H9 (cell line): ENCODE measurements at regions not wholly inside any gene's neighbourhood (a gene's known extent, or its start where the extent isn't known, plus 50 kb on each side); places are given as distances from the start of the nearest gene placed in this dataset.

ENCODE experiments used
- DNase-seq: peaks from one replicate; pipeline ENCODE4 v3.0.0-alpha.2; 2017
- H2AFZ ChIP-seq: one replicate; pipeline ENCODE4 v1.6.1; 2013; ENCODE audit warnings: mild to moderate bottlenecking, low read length, control low read depth, moderate library complexity
- H2AK5ac ChIP-seq: 2 replicates; pipeline ENCODE4 v1.6.1; 2013; ENCODE audit warnings: low read length, control low read depth, mixed read lengths; ENCODE audit not compliant: insufficient read length
- H2BK120ac ChIP-seq: one replicate; pipeline ENCODE4 v1.6.1; 2013; ENCODE audit warnings: low read depth, mild to moderate bottlenecking, low read length, control low read depth, inconsistent platforms; ENCODE audit not compliant: poor library complexity, severe bottlenecking
- H2BK12ac ChIP-seq: 2 replicates; pipeline ENCODE4 v1.6.1; 2013; ENCODE audit warnings: low read length, control low read depth, mixed read lengths, low read depth; ENCODE audit not compliant: insufficient read length
- H2BK15ac ChIP-seq: 2 replicates; pipeline ENCODE4 v1.6.1; 2013; ENCODE audit warnings: low read depth, low read length, control low read depth
- H2BK20ac ChIP-seq: one replicate; pipeline ENCODE4 v1.6.1; 2013; ENCODE audit warnings: low read depth, mild to moderate bottlenecking, low read length, control low read depth, inconsistent platforms; ENCODE audit not compliant: poor library complexity, severe bottlenecking
- H2BK5ac ChIP-seq: 2 replicates; pipeline ENCODE4 v1.6.1; 2013; ENCODE audit warnings: low read length, control low read depth, mixed read lengths; ENCODE audit not compliant: insufficient read length
- H3K14ac ChIP-seq: 2 replicates; pipeline ENCODE4 v1.6.1; 2013; ENCODE audit warnings: low read length, control low read depth; ENCODE audit not compliant: insufficient read depth
- H3K18ac ChIP-seq: 2 replicates; pipeline ENCODE4 v1.6.1; 2013; ENCODE audit warnings: low read depth, mild to moderate bottlenecking, mixed read lengths, low read length, control low read depth; ENCODE audit not compliant: insufficient read length
- H3K23ac ChIP-seq: 2 replicates; pipeline ENCODE4 v1.6.1; 2013; ENCODE audit warnings: low read length, control low read depth, mixed read lengths, low read depth; ENCODE audit not compliant: insufficient read length
- H3K23me2 ChIP-seq: 2 replicates; pipeline ENCODE4 v1.6.1; 2013; ENCODE audit warnings: low read depth, mild to moderate bottlenecking, mixed read lengths, low read length, control low read depth; ENCODE audit not compliant: insufficient read length, poor library complexity, severe bottlenecking
- H3K27ac ChIP-seq: 2 replicates; pipeline ENCODE4 v1.5.1; 2013; ENCODE audit warnings: low read length, control low read depth, mixed read lengths, low read depth; ENCODE audit not compliant: insufficient read length
- H3K27me3 ChIP-seq: 2 replicates; pipeline ENCODE4 v1.6.1; 2013; ENCODE audit warnings: low read length, control low read depth, inconsistent platforms; ENCODE audit not compliant: insufficient read depth
- H3K4ac ChIP-seq: 2 replicates; pipeline ENCODE4 v1.6.1; 2013; ENCODE audit warnings: low read depth, mild to moderate bottlenecking, control low read depth, inconsistent platforms, low read length, moderate library complexity
- H3K4me1 ChIP-seq: 2 replicates; pipeline ENCODE4 v1.6.1; 2013; ENCODE audit warnings: low read length, control low read depth, inconsistent platforms; ENCODE audit not compliant: insufficient read depth
- H3K4me2 ChIP-seq: 2 replicates; pipeline ENCODE4 v1.6.1; 2013; ENCODE audit warnings: low read length, control low read depth, mixed read lengths; ENCODE audit not compliant: insufficient read length, insufficient read depth
- H3K56ac ChIP-seq: 2 replicates; pipeline ENCODE4 v1.6.1; 2013; ENCODE audit warnings: low read depth, mild to moderate bottlenecking, mixed read lengths, low read length, control low read depth; ENCODE audit not compliant: insufficient read length
- H3K79me1 ChIP-seq: 2 replicates; pipeline ENCODE4 v1.6.1; 2013; ENCODE audit warnings: low read depth, mild to moderate bottlenecking, moderate library complexity, low read length, control low read depth, inconsistent platforms; ENCODE audit not compliant: insufficient read depth, poor library complexity, severe bottlenecking
- H3K79me2 ChIP-seq: 2 replicates; pipeline ENCODE4 v1.6.1; 2013; ENCODE audit warnings: low read length, control low read depth, inconsistent platforms; ENCODE audit not compliant: insufficient read depth
- H3K9ac ChIP-seq: 2 replicates; pipeline ENCODE4 v1.6.1; 2013; ENCODE audit warnings: low read length, control low read depth, mixed read lengths; ENCODE audit not compliant: insufficient read length; ENCODE audit errors: extremely low read depth
- H3K9me3 ChIP-seq: one replicate; pipeline ENCODE4 v1.6.1; 2013; ENCODE audit warnings: low read depth, low read length, inconsistent platforms; ENCODE audit not compliant: control insufficient read depth
- H3T11ph ChIP-seq: one replicate; pipeline ENCODE4 v1.6.1; 2013; ENCODE audit warnings: mild to moderate bottlenecking, low read length, control low read depth, inconsistent platforms
- H4K20me1 ChIP-seq: one replicate; pipeline ENCODE4 v1.6.1; 2013; ENCODE audit not compliant: control insufficient read depth, insufficient read length, insufficient read depth
- H4K5ac ChIP-seq: 2 replicates; pipeline ENCODE4 v1.6.1; 2013; ENCODE audit warnings: low read depth, mild to moderate bottlenecking, mixed read lengths, low read length, control low read depth; ENCODE audit not compliant: insufficient read length
- H4K8ac ChIP-seq: replicated peaks from 2 replicates; pipeline ENCODE4 v1.6.1; 2013; ENCODE audit warnings: low read length, control low read depth, mixed read lengths, low read depth; ENCODE audit not compliant: insufficient read length
- H4K91ac ChIP-seq: 2 replicates; pipeline ENCODE4 v1.6.1; 2013; ENCODE audit warnings: low read depth, mild to moderate bottlenecking, moderate library complexity, mixed read lengths, low read length, control low read depth; ENCODE audit not compliant: insufficient read length
- H3K27ac Mint-ChIP-seq, 3 experiments: 2 replicates in 2 of 3; 3 replicates in 1 of 3; pipeline ENCODE4 v1.8.0; 2020 to 2021; ENCODE audit warnings: mixed read lengths in 3 of 3, mild to moderate bottlenecking in 1 of 3, moderate library complexity in 1 of 3
- H3K27me3 Mint-ChIP-seq: 2 replicates; pipeline ENCODE4 v1.8.0; 2021; ENCODE audit warnings: low read depth, mild to moderate bottlenecking, moderate library complexity, mixed read lengths
- H3K36me3 Mint-ChIP-seq, 3 experiments: 2 replicates in 2 of 3; 3 replicates in 1 of 3; pipeline ENCODE4 v1.8.0; 2020 to 2021; ENCODE audit warnings: low read depth in 3 of 3, mixed read lengths in 3 of 3; ENCODE audit not compliant: insufficient read depth in 1 of 3
- H3K4me1 Mint-ChIP-seq, 2 experiments: 2 replicates each; pipeline ENCODE4 v1.8.0; 2020; ENCODE audit warnings: mixed read lengths in 2 of 2
- H3K4me3 Mint-ChIP-seq, 2 experiments: 2 replicates in 1 of 2; 3 replicates in 1 of 2; pipeline ENCODE4 v1.8.0; 2020 to 2021; ENCODE audit warnings: mild to moderate bottlenecking in 2 of 2, mixed read lengths in 2 of 2, moderate library complexity in 1 of 2
- H3K9me3 Mint-ChIP-seq, 2 experiments: 2 replicates in 1 of 2; 3 replicates in 1 of 2; pipeline ENCODE4 v1.8.0; 2020; ENCODE audit warnings: mild to moderate bottlenecking in 2 of 2, mixed read lengths in 2 of 2, moderate library complexity in 1 of 2
- CTCF ChIP-seq: fragments of 200-600 bp; sonication (generic); conservative IDR thresholded peaks from 3 replicates; pipeline ENCODE4 v1.8.0; 2021; ENCODE audit warnings: antibody characterized with exemption, mild to moderate bottlenecking
- WGBS: extraction: QIAGEN DNeasy Blood & Tissue Kit; methylation state at CpG from one replicate; pipeline ENCODE4 v1.1.7; 2013; ENCODE audit warnings: missing lambda C conversion rate, low lambda C conversion rate, mixed read lengths; ENCODE audit not compliant: insufficient read length; ENCODE audit errors: extremely low coverage; 5-methylcytosine and 5-hydroxymethylcytosine counted together

- Mint-ChIP-seq H3K9me3 (peaks cover 26 to 30% of the 10 kb centered on the region in 2 experiments), H3K4me3 (no peak overlapping the region), H3K36me3 (peaks cover 6 to 23% (median 18%) of the 10 kb centered on the region in 3 experiments; a peak in 6 of 7 replicates), H3K4me1 (no peaks in the 10 kb centered on the region), H3K27ac (no peak overlapping the region), H3K27me3 (no peaks in the 10 kb centered on the region)
- no peak for TF ChIP-seq CTCF
- Histone ChIP-seq H3K27me3 (no peaks in the 10 kb centered on the region), H3K4me1 (no peaks in the 10 kb centered on the region), H4K5ac (no peak overlapping the region), H3K18ac (no peak overlapping the region), H3K14ac (no peak overlapping the region), H3K23ac (no peak overlapping the region), H3K27ac (no peak overlapping the region), H2BK12ac (no peak overlapping the region), H3K79me2 (no peaks in the 10 kb centered on the region), H2AFZ (no peak overlapping the region), H2AK5ac (no peak overlapping the region), H2BK15ac (no peak overlapping the region), H3K4me2 (no peak overlapping the region), H4K91ac (no peak overlapping the region), H4K8ac (no peak overlapping the region), H3K79me1 (no peaks in the 10 kb centered on the region), H3K56ac (no peak overlapping the region), H2BK5ac (no peak overlapping the region), H3K9ac (no peak overlapping the region), H3K4ac (no peak overlapping the region), H2BK20ac (no peak overlapping the region), H4K20me1 (no peaks in the 10 kb centered on the region), H3T11ph (no peak overlapping the region), H3K9me3 (no peaks in the 10 kb centered on the region), H3K23me2 (no peaks in the 10 kb centered on the region), H2BK120ac (no peak overlapping the region)
- no CpG with 5 or more reads among the region's 1 CpG for WGBS
- DNase-seq, result no peak
Observed at GRCh38 chr14:54197369-54197768, 199.4 kb upstream of the CDKN3 start.
